ENCODE measurements at regions not wholly inside any gene's neighbourhood (a gene's known extent, or its start where the extent isn't known, plus 50 kb on each side); places are given as distances from the start of the nearest gene placed in this dataset.

DNA sequence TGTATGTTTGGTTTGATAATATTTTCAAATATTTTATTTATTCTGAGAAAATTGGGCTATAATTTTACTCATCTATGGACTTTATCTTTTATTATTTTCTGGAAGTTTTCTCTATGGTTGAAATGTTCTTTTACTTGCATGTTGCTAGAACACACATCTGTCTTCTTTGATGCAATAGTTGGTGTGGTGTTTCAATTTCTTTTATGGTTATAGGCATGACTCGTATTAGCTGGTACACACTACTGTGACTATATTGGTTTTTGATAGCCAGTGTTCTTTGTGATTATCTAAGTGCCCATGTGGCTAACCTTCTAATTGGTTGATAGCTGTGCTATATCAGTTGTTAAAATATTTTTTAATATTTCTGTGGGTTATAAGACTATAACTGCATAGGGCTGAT is 1343.3 kb upstream of the GJE1 start:
- TF ChIP-seq, protein P1, sequence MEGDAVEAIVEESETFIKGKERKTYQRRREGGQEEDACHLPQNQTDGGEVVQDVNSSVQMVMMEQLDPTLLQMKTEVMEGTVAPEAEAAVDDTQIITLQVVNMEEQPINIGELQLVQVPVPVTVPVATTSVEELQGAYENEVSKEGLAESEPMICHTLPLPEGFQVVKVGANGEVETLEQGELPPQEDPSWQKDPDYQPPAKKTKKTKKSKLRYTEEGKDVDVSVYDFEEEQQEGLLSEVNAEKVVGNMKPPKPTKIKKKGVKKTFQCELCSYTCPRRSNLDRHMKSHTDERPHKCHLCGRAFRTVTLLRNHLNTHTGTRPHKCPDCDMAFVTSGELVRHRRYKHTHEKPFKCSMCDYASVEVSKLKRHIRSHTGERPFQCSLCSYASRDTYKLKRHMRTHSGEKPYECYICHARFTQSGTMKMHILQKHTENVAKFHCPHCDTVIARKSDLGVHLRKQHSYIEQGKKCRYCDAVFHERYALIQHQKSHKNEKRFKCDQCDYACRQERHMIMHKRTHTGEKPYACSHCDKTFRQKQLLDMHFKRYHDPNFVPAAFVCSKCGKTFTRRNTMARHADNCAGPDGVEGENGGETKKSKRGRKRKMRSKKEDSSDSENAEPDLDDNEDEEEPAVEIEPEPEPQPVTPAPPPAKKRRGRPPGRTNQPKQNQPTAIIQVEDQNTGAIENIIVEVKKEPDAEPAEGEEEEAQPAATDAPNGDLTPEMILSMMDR (IDR thresholded peaks at IDR 0.05), result no peak
- TF ChIP-seq POLR2A (IDR thresholded peaks at IDR 0.05), result no peak

Measured in heart left ventricle (tissue), 13 donors.